ENCODE measurements at regions not wholly inside any gene's neighbourhood (a gene's known extent, or its start where the extent isn't known, plus 50 kb on each side); places are given as distances from the start of the nearest gene placed in this dataset.

- TF ChIP-seq POLR2A (IDR thresholded peaks at IDR 0.05) (no peak), CTCF (IDR thresholded peaks at IDR 0.05) (no peak)
Measured at GRCh38 chr7:25663877-25664276, 435.6 kb upstream of the NPVF start.
